ENCODE measurements at regions not wholly inside any gene's neighbourhood (a gene's known extent, or its start where the extent isn't known, plus 50 kb on each side); places are given as distances from the start of the nearest gene placed in this dataset.

- no peak for TF ChIP-seq CTCF (conservative IDR thresholded peaks at IDR 0.05; ENCODE audit: low read depth, low read length)
- DNase-seq (ENCODE audit: low read depth) = peak; percentile 30
- no peak overlapping the region for H3K4me3 ChIP-seq (ENCODE audit: low read depth, low read length)
Observed at GRCh38 chr5:56739990-56740389, 75.4 kb upstream of the MAP3K1 start.

- TF ChIP-seq CTCF (conservative IDR thresholded peaks at IDR 0.05; ENCODE audit: low read depth, low read length) = no peak
- DNase-seq (ENCODE audit: low read depth) = no peak
- no peak overlapping the region for H3K4me3 ChIP-seq (ENCODE audit: low read depth, low read length)
Observed at GRCh38 chr5:56737951-56738606, 77.3 kb upstream of the MAP3K1 start.

GRCh38 chr5:56737002-56737621 is 78.2 kb upstream of the MAP3K1 start:
- no peak overlapping the region for H3K4me3 ChIP-seq (ENCODE audit: low read depth, low read length)
- TF ChIP-seq CTCF (conservative IDR thresholded peaks at IDR 0.05; ENCODE audit: low read depth, low read length) = no peak
- DNase-seq (ENCODE audit: low read depth) = peak; percentile 72

- no peak overlapping the region for H3K4me3 ChIP-seq (ENCODE audit: low read depth, low read length)
- DNase-seq (ENCODE audit: low read depth) = no peak
- no peak for TF ChIP-seq CTCF (conservative IDR thresholded peaks at IDR 0.05; ENCODE audit: low read depth, low read length)
Observed at GRCh38 chr5:56735849-56736641, 79.3 kb upstream of the MAP3K1 start.

- TF ChIP-seq CTCF (conservative IDR thresholded peaks at IDR 0.05; ENCODE audit: low read depth, low read length) = no peak
- DNase-seq (ENCODE audit: low read depth) = no peak
Observed at GRCh38 chr5:56734091-56734694, 81.2 kb upstream of the MAP3K1 start.

GRCh38 chr5:56733580-56733979 is 81.8 kb upstream of the MAP3K1 start:
- H3K4me3 ChIP-seq (ENCODE audit: low read depth, low read length) = no peak overlapping the region
- DNase-seq (ENCODE audit: low read depth) = no peak
- no peak for TF ChIP-seq CTCF (conservative IDR thresholded peaks at IDR 0.05; ENCODE audit: low read depth, low read length)

More at GRCh38 chr5:56734091-56734694, 81.2 kb upstream of the MAP3K1 start:
- no peak overlapping the region for H3K4me3 ChIP-seq (ENCODE audit: low read depth, low read length)
